ENCODE measurements at regions not wholly inside any gene's neighbourhood (a gene's known extent, or its start where the extent isn't known, plus 50 kb on each side); places are given as distances from the start of the nearest gene placed in this dataset.
A peak's percentile ranks its signal among the peaks of the same experiment; 100 is the strongest.
"Not testable (repeated sequence)": the region's sequence is repeated elsewhere in the genome, so short reads cannot be mapped to it uniquely, and the experiment has no call there.

DNA sequence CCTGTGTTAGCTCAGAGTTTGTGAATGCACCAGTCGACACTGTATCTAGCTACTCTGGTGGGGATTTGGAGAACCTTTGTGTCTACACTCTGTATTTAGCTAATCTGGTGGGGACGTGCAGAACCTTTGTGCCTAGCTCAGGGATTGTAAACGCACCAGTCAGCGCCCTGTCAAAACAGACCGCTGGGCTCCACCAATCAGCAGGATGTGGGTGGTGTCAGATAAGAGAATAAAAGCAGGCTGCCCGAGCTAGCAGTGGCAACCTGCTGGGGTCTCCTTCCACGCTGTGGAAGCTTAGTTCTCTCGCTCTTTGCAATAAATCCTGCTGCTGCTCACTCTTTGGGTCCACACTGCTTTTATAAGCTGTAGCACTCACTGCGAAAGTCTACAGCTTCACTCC is 324.2 kb downstream of the RAD51AP2 start:
- DNase-seq (ENCODE audit: low read depth): no peak

DNA sequence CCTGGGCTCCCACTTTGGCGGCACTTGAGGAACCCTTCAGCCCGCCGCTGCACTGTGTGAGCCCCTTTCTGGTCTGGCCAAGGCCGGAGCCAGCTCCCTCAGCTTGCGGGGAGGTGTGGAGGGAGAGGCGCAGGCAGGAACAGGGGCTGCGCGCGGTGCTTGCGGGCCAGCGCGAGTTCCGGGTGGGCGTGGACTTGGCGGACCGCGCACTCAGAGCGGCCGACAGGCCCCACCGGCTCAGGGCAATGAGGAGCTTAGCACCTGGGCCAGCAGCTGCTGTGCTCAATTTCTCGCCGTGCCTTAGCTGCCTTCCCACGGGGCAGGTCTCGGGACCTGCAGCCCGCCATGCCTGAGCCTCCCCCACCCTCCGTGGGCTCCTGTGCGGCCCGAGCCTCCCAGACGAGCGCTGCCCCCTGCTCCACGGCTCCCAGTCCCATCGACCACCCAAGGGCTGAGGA is 324.8 kb downstream of the RAD51AP2 start:
- not testable (repeated sequence) for DNase-seq (ENCODE audit: low read depth)

DNA sequence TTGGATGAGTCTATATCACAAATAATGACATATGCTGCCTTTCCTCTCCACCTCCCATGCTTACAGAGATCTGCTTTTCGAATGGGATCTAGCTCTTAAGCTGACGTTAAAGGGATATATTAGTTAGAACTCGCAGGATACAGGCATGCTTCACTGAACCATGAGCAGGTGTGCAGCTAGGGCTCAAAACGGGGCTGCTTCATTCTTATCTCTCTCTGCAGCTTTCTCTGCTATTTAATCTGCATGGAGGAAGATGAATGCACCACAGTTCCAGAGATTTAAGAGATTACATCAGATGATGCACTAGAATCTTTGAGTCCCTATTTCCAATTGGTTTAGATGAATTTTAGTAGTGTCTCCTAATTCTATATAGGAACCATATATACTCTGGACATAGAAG is 327.0 kb downstream of the RAD51AP2 start:
- DNase-seq (ENCODE audit: low read depth): no peak

DNA sequence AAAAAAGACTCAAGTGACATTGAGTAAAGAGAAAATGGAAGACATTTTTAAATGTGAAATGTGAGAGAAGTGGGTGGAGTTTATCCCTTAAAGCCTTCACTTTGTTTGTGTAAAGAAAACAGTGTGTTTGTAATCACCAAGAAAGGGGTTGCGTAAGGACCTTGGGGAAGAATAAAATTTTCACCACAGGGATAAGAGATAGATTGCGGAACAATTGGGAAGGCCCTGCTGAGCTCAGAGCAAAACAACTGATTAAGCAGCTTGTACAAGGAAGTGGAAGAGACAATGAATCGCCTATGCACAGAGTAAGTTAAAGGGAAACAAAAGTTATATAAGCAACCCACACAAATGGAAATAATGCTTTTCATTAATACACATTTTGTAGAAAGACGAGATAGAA is 327.7 kb downstream of the RAD51AP2 start:
- no peak for DNase-seq (ENCODE audit: low read depth)

DNA sequence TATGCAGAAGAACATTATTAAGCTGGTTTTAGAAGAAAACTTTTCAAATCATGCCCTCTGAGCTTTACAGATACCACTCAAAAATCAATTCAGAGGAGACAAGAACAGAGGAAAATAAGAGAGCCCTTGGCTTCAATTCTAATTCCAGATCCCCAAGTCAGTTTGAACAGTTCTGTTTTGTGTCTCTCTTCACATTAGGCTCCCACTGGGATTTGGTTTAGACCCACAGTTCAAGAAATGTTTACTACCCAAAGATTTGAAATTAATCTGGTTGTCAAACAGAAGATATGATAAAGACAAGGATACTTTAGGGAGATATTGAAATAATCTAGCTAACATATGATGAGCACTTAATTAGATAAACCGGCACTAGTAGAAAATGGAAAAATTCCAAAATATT is 329.5 kb downstream of the RAD51AP2 start:
- no peak for DNase-seq (ENCODE audit: low read depth)

- DNase-seq (ENCODE audit: low read depth): no peak
Observed at GRCh38 chr2:17184512-17184911, 333.7 kb downstream of the RAD51AP2 start.

- no peak for DNase-seq (ENCODE audit: low read depth)
Observed at GRCh38 chr2:17182399-17182798, 335.8 kb downstream of the RAD51AP2 start.

DNA sequence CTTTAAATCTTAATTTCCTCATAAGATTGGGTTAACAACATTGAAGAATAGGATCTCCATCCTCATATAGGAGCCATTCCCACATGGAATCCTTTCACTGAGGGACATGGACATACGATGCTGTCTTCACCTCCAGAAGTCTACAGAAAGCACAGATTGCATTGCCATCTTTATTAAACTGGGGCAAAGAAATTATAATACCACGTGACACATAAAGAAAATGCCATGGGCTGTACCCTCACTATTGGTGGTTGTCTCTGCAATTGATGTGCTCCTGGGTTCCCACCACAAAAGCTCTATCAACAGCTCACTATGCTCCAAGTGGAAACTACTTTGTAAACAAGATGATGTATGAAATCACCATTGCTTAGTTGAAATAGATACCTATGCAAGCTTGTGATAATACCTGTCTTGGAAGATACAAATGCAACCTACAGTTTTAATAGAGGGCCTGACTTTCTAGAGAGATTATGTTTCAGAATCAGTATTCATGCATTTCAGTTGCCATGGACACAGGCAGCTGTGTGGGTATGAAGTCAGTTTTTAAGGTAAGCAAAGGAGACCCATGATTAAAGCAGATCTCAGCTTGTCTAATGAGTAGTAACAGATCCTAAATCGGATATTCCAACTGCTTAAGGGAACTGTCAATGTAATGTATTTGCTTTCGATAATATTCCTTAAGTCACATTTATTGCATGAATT is 337.0 kb downstream of the RAD51AP2 start:
- DNase-seq (ENCODE audit: low read depth): no peak

- DNase-seq (ENCODE audit: low read depth): no peak
Observed at GRCh38 chr2:17179145-17179808, 339.0 kb downstream of the RAD51AP2 start.

DNA sequence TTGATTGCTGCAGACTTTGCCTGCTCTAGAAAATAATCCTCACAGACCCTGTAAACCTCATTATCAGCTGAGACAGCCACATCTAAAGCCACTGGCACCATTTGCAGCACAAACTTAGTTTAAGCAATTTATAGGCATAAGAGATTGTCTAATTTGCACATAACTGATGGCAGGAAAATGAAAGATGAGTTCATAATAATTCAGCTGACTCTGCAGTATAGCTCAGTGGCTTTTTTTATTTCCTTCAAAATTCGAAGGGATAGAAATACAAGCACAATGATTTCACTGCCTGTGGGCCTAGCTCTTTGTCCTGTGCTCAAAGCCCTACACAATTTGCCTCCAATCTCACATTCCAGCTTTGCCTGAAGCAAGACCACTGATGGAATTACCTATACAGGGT is 341.2 kb downstream of the RAD51AP2 start:
- DNase-seq (ENCODE audit: low read depth): no peak

DNA sequence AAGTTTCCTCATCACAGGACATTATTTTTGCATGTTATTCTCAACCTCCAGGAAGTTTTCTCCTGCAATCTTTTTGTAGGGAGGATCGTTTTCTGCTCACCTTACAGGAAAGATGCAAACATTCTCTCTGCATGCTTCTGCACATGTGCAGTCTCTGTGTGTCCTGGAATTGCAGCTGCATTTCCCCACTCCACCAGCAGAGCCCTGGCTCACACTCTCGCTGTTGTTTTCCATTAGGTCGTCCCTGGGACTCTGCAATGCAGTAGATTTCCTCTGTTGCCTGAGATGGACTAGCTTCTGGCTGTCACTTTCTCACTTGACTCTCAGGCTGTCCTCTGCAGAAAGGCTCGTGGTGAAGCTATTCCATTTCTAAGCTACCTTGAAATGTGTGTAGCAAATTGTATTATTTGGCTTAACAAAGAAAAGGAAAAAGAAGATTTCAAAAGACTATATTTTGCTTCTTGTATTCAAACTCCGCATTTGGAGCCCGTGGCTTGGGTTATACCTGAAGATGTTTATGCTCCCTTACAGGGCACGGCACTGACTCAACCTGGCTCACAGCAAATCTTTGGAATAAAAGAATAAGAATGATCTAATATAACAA is 346.7 kb downstream of the RAD51AP2 start:
- DNase-seq (ENCODE audit: low read depth): peak; percentile 37

DNA sequence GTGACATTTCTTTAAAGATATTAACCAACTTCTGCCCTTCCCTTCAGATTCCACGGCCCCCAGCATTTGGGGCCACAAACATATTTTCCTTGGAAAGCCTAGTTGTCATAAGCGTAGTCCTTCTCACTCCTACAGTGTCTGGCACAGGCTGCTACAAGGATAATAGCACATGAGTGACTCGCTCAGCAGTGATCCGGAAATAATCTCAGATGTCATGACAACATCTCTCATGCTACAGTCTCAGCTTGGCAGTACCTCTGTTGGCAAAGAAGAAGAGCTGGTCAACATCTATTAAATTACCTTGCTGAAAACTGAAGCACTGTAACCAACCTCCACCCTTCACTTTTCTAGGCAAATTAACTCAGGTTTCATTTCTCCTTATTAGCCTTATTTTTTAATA is 351.7 kb downstream of the RAD51AP2 start:
- peak; percentile 35 for DNase-seq (ENCODE audit: low read depth)

GRCh38 chr2:17164550-17164949 is 353.7 kb downstream of the RAD51AP2 start:
- DNase-seq (ENCODE audit: low read depth): peak; percentile 29

DNA sequence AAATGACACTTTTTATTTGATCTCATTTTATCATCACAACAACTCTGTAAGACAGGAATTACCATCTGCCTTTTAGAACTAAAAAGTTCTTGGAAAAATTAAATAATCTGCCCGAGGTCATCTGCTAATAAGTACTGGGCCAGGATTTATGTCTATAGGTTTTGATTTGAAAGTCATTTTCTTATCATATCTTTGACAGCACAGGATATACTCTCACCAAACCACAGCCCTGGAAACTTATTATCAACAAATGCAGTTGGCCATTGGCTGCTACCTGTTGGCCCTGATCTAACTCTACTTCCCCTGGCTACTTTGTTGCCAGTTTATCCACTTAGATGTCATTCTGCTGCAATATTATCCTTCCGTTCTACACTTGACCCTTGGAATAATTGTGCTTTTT is 354.6 kb downstream of the RAD51AP2 start:
- DNase-seq (ENCODE audit: low read depth): no peak

DNA sequence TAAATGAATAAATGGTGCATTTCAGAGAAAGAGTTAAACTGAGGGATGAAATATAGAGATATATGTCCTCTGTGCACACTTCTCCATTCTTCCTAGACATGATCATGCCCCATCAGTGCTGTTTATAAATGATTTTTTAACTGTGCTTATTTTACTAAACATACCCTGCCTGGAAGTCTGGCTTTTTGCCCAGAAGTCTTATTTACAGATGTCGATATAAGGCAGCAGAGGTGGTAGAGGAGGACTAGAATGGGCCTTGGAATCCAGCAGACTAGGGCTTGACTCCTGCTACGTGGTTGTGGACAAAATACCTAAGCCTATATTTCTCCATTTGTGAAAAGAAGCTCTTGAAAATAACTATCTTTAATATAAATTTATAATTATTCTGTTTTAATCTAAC is 355.5 kb downstream of the RAD51AP2 start:
- DNase-seq (ENCODE audit: low read depth): no peak

DNA sequence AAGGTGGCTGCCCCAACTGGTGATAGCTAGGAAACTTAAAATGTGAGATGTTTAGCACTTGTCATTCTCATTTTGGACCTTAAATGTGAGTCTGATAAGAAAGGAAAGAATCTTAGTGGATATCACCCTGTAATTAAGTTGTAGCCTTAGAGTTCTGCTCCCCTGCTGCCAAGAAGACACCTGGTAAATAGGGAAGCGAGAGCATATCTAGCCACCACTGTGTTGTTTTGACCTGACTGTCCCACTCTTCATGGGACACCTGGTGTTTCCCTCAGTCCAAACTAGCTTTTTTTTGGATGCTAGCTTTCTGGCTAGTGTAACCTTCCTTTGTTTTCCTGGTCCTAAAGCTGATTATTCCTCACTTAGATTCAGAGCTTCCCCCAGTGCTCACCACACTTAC is 357.6 kb downstream of the RAD51AP2 start:
- no peak for DNase-seq (ENCODE audit: low read depth)

DNA sequence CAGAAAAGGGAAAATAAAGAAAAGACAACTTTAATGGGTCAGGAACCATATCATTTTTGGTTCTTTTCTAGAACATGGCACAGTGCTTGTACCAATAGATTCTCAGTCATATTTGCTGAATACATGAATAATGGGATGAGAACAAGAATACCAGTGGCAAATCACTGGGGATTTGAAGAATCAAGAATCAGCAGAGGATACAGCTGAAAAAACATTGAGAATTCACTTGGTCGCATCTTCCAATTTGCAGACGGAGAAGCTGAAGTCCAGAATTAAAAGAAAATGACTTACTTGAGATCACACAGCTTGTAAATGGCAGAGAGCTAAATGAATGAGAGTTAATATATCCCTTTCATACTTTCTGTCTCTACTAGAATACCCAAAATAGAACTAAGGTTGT is 362.2 kb downstream of the RAD51AP2 start:
- DNase-seq (ENCODE audit: low read depth): no peak

DNA sequence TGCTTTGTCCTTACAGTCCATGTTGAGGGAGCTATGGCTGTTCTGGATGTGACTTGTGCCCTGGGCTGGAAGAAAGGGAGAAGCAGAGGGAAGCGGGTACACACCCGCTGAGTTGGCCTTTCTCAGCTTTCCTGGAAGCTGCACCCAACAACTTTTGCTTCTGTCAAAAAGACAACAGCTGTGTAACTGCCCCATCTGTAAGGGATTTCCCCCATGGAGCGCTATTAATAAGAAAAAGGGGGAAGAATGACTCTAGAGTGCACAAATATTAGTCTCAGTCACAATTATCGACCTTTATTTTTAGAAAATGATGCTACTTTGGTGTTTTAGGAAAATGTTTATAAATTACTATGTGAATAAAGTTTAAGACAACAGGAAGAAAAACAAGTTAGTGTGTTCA is 368.3 kb downstream of the RAD51AP2 start:
- DNase-seq (ENCODE audit: low read depth): no peak

- peak; percentile 31 for DNase-seq (ENCODE audit: low read depth)
Observed at GRCh38 chr2:17148407-17149145, 369.7 kb downstream of the RAD51AP2 start.

- no peak for DNase-seq (ENCODE audit: low read depth)
Observed at GRCh38 chr2:17146358-17146757, 371.9 kb downstream of the RAD51AP2 start.

GRCh38 chr2:17136877-17137276 is 381.4 kb downstream of the RAD51AP2 start:
- no peak for DNase-seq (ENCODE audit: low read depth)

DNA sequence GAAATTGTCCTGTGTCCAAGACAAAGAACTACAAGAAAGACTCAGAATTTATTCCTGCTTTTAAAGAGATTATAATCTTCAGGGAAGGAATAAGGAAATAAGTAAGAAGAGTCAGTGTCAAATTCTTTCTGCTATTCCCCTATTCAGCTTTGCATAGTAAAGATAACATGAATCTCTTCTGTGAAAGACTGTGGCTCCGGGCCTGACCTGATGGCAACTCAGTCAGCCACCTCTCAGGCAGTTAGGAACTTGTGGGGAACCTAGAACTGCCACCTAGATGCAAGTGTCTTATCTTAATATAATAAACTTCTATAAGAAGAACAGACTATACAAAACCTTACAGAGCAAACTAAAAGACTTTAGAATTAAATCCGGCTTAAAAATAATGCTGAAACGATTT is 382.0 kb downstream of the RAD51AP2 start:
- no peak for DNase-seq (ENCODE audit: low read depth)

- no peak for DNase-seq (ENCODE audit: low read depth)
Observed at GRCh38 chr2:17135619-17136018, 382.6 kb downstream of the RAD51AP2 start.
